GM19467 (cell line): ENCODE measurements at regions not wholly inside any gene's neighbourhood (a gene's known extent, or its start where the extent isn't known, plus 50 kb on each side); places are given as distances from the start of the nearest gene placed in this dataset.
"Not testable (repeated sequence)": the region's sequence is repeated elsewhere in the genome, so short reads cannot be mapped to it uniquely, and the experiment has no call there.

ENCODE experiments used
- ATAC-seq: cut with Tn5 transposase; IDR thresholded peaks from one replicate; pipeline ENCODE4 v1.9.1; 2021; ENCODE audit warnings: mild to moderate bottlenecking, moderate library complexity; ENCODE audit not compliant: unreplicated experiment

DNA sequence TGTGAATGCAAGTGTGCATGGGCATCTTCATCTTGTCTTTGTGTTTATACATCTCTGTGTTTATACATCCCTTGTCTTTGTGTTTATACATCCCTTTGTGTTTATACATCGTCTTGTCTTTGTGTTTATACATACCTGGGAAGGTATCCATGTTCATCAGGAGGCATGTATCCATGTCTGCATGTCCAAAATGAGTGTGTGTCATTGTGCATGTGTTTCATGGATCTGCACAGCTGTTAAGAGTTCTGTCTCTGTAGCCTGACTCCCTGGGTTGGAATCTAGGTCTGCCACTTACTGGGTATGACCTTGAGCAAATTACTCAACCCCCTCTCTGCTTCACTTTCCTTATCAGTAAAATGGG is 50.1 kb upstream of the SIRPA start:
- ATAC-seq, result no peak

DNA sequence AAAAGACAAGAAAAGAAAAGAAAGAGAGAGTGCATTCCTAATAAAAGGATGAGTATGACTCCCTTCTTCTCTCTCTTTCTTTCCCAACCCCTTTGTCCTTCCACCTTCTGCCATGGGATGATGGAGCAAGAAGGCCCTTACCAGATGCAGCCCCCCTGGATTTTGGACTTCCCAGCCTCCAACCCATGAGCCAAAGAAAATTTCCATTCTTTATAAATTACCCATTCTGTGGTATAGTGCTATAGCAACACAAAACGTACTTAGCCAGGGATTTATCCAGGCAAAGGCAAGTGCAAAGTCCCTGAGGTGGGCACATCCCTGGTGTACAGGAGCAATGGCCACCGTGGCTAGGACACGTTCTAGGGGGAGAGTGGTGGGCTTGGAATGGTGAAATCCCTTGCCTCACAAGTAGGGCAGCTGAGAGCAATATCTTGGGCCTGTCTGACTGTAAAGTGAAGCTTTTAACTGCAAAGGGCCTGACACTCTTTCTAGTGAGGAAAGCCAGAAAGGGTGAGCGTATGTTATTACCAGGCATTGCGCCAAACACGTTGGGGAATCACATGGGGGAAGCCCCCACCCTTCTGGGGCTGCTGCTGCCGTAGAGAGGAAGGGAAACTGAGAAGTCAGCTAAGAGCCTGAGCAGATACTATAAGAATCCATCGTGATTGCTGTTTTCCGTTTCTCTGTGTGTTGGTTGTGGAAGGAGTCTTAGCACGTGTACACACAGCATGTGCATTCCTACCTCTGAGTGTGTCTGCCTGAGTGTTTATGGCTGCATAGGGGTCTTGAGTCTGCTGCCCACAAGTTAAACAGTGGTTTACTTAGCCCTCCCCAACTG is 50.7 kb upstream of the SIRPA start:
- peak; percentile 81 for ATAC-seq

DNA sequence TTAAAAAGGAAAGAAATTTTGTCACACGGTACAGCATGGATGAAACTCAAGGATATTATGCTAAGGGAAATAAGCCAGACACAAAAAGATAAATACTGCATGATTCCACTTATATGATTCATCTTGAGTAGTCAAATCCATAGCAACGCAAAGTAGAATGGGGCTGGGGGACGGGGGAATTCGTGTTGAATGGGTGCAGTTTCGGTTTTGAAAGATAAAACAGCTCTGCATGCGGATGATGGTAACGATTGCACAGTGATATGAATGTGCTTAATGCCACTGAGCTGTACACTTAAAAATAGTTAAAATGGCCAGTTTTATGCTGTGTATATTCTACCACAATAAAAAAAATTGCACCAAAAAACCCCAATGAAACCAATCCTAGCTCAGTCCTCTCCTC is 52.9 kb upstream of the SIRPA start:
- ATAC-seq, result no peak

DNA sequence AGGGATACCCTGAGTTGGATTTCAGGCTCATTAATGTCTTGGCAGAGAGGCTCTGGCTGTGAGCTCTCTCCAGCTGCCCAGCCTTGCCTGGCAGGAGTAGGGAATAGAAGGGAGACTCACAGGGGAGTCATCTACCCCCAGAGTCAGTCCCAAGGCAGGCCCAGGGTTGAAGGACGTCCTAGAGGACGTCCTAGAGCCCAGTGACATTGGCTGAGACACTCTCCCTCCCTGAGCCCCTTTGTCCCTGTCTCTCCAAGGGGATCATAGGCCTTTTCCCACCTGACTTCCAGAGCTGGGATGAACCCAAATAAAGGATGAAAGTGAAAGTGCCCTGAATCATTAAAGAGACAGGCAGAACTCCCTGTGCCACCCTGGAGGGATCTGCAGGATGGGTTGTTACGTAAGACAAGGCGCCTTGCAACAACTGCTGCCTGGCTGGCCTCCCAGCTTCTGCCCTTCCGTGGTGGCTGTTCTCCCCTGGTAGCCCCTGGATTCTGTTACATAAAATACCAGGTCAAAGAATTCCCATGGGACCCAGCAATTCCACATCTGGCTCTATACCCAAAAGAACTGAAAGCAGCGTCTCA is 53.6 kb upstream of the SIRPA start:
- ATAC-seq, result no peak

DNA sequence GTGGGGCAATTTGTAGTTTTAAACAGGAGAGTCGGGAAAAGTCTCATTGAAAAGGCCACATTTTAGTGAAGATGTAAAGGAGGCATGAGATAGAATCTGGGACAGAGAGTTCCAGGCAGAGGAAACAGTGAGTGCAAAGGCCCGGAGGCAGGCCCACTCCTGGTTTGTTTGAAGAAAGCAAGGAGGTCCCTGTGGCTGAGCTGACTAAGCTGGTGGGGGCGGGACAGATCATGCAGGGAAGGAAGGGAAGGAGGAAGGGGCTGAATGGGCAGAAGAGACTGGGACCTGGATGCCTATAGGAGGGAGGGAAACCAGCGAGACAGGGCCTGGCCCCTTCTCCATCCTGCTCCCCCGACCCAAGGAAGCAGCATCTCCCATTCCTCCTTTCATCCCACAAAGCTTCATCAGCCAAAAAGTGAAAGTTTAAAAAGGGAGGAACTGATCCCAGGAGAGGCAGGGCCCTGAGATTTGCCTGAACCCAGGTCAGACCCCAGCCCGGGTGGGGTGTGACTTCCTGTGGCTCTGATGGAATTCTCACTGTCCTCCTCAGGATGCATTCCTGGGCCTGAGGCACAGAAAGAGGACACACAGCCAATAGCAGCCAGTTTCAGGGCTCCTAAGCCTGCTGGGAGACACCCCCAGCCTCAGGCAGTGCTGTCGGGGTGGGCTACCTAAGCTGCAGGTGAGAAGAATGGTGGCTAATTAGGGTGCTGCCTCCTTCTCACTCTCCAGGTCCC is 54.2 kb upstream of the SIRPA start:
- no peak for ATAC-seq

DNA sequence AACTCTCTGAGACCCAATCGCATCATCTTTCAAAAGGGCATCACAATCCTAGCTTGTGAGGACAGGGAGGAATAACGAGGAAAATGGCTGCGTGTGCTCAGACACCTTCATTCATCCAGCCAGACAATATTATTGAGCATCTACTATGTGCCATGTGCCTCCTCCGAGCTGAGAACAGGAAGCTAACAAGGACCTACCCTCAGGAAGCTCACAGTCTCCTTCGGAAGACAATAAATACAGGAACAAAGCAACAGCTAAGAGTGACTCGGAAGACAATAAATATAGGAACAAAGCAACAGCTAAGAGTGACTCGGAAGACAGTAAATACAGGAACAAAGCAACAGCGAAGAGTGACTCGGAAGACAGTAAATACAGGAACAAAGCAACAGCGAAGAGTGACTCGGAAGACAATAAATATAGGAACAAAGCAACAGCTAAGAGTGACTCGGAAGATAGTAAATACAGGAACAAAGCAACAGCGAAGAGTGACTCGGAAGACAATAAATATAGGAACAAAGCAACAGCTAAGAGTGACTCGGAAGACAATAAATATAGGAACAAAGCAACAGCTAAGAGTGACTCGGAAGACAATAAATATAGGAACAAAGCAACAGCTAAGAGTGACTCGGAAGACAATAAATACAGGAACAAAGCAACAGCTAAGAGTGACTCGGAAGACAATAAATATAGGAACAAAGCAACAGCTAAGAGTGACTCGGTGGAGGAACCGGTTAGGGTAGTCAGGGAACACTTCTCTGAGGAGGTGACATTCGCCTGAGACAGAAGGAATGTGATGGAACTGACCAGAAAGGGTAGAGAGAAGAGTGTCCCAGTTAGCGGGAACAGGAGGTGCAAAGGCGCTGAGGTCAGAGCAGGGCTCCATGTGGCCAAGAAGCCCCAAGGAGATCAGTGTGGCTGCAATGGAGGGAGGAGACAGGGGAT is 55.6 kb upstream of the SIRPA start:
- ATAC-seq, result not testable (repeated sequence)

DNA sequence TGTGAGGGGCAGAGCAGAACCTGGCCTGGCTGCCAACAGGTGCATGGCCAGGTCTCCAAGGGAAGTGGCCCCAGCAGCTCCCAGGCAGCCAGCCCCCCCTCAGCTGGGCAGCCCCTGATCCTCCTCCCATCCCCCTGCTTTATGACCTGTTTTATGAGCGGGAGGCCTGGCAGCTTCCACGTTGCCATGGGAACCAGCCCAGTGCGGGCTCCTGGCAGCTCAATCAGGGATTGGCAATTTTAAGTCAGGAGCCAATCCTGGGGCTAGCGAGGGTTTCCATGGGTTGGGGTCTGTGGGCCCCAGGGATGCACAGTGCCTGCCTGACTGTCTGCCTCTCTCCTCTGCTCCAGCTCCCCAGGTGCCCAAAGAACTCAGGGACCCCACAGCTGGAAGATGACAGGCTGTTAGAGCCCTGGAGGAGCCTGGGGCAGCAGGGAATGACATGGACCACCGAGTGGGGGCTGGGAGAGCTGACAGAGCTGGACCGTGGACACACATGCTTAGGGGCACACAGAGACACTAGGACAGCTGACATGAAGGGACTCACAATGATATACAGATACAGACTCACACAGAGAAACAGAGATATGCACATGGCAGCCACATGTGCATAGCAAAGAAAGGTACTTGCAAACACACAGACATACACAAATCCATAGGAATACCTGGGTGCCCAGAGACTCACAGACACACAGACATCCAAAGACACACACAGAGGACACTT is 56.5 kb upstream of the SIRPA start:
- ATAC-seq, result no peak

DNA sequence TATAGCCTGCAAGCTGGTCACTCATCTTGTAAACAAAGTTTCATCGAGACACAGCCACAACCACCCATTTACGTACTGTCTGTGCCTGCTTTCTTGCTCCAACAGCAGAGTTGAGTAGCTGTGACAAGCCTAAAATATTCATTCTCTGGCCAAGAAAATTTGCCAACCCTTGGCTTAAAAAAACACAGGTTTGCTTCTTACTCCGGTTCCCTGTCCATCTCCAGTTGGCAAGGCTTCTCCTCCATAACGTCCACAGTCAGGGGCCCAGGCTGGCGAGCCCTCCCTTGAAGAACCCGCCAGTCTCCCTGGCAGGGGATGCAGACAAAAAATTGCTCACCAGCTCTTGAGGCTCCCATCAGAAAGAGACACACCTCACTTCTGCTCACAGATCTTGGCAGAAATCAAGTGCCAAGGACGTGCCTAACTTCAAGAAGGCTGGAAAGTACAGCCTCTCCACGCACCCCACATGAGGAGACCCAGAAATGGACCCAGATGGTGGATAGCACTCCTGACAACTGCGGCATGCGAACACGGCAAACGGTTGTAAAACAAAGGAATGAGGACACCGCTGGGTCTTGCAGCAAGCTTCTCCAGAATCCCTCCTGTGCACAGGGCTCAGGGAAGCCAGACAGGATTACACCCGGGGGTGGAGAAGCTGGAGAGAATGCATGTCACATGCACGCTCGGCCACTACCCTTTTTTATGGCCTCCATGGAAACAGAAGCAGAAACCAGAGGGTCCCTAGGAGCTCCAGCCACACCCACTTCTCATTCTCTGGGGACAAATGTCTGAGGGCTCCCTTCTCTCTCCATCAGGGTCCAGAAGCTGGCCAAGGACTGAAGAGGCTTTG is 59.8 kb upstream of the SIRPA start:
- ATAC-seq, result no peak

DNA sequence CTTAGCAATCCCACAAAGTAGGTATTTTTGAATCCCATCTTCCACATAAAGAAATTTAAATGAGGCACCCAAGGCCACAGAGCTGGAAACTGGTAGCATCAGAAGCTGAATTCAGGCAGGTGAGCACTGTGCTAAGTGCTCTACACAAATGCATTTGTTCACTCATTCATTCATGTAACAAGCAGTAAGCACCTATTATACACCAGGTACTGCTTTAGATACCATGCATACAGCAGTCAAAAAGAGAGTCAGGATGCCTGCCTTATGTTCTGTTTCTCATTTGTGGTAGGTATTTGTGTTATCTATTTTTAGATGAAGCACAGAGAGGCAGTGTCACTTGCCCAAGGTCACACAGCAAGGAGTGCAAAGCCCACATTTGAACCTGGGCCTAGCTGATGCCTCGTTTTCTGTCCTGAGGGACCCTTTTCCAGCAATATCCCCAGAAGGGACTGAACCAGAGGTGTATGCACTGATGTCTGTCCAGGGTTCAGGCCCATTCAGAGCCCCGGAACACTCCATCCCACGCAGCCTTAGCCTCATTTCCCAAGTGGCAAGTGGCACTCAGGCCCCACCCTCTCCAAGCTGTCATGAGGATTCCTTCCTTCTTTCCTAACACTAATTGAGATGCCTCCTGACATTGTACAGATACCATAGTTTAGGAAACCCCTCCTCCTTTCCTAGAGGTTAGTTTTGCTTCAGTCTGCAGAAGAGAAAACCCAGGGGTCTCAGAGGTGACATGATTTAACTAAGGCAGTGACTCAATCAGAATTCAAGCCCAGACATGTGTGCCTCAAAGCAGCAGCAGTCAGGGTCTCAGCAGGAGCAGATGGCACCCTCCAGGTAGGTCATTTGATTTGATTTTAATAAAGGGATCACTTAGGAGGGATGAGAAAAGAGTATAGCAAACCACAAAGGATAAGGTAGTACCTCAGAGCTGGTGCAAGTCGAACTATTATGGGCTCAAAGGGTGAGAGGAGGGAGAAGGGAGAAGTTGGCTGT is 61.2 kb upstream of the SIRPA start:
- no peak for ATAC-seq

DNA sequence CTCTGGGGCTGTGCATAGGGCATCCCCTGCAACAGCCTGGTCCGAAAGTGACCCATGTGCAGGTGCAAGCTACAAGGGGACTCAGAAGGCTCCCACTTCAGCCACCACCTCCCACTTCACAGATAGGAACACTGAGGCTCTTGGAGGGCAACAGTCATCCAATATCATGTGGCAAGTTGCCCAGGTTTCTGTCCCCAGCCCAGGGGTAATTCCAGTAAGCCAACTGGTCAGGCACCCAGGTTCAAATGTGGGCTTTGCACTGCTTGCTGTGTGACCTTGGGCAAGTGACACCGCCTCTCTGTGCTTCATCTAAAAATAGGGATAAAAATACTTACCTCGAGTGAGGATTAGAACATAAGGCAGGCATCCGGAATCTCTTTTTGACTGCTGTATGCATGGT is 62.0 kb upstream of the SIRPA start:
- ATAC-seq, result no peak

DNA sequence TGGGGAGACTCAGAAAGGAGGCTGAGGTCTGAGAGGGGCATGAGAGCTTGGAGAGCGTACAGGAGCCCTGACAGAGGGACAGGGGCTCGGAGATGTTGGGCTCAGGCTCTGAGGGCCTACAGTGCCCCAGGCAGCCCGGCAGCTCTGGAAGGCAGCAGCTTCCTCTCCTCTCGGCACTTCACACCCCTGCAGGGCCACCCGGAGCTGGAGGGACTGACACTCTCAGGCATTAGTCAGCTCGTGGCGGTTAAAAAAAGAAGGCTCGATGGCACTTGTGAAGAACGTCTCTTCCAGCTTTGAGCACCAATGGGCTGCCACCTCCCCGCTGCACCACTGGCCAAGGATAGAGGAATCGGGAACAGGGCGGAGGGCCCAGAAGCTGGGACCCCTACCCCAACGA is 62.6 kb upstream of the SIRPA start:
- no peak for ATAC-seq

DNA sequence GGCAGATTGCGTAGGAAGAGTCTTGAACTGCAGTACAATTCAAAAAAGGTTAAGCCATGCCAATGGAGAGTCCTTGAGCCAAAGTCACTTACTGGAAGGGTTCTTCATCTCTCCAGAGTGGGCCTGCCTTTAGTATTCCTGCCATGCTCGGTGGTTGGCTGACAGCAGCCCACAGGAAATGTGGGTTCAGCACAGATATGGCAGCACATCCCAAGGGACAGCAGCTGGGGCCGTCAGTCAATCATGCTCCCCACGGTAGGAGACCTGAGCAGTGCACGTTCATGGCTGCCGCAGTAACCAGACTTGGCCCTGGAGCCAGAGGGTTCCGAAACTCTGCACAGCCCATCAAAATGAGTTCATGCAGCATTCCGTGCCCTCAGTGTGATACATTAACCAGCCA is 63.6 kb upstream of the SIRPA start:
- ATAC-seq, result no peak

DNA sequence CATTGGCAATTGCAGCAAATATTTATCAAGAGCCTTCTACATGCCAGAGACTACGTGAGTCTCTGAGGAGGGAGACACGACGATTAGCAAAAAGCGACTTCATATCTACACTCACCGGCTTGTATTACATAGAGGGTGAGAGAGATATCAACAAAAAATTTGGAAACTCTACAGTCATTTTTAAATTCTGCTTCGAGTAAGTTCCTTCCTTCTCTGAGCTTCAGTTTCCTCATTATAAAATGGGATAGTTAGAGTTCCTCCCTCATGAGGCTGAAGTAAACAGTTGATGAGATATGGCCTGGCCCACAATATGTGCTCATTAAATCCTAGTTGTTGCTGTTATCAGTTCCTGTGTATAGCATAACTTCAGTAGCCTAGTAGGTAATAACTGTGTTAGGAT is 64.1 kb upstream of the SIRPA start:
- ATAC-seq, result no peak

DNA sequence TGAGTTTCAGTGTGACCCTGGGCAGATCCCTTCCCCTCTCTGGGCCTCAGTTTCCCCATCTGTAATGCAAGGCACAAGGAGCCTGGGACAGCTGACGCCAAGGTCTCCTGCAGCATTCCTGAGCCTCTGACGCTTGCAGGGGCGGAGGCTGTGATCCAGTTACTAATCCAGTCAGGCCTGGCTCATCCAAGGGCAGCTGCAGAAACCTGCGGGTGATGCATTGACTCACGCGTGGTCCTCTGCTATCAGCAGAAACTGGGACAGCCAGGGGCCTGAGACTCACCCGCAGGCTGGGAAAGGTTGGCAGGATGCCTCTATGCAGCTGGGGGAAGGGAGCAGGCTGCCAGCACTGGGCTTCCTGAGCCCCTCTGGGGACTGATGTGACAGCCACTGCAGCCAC is 65.0 kb upstream of the SIRPA start:
- no peak for ATAC-seq

DNA sequence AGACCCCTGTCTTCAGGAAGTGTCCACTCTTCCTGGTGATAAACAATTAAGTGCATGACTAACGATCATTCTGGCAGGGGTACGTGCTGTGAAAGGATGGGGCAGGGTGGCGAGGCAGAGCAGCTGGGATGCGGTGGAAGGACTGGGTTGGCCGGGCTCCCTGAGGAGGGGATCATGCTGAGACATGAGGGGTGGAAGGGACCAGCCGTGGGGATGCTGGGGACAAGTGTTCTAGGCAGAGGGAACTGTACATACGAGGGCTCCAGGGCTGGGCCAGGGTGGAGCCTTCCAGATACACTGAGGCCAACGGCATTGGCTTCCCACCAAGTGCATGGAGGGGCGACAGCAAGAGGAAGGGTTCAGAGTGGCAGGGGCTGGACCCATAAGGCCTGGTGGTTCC is 65.7 kb upstream of the SIRPA start:
- no peak for ATAC-seq

DNA sequence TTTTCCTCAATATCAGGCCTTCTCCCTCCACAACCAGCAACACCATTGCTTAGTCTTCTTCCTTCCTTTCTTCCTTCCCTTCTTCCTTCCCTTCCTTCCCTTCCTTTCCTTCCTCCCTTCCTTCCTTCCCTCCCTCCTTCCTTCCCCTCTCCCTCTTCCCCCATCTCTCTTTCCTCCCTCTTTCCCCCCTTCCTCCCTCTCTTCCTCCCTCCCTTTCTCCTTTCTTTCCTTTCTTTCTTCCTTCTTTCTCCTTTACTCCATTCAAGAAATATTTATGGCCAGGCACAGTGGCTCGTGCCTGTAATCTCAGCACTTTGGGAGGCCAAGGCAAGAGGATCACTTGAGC is 66.4 kb upstream of the SIRPA start:
- ATAC-seq, result no peak

DNA sequence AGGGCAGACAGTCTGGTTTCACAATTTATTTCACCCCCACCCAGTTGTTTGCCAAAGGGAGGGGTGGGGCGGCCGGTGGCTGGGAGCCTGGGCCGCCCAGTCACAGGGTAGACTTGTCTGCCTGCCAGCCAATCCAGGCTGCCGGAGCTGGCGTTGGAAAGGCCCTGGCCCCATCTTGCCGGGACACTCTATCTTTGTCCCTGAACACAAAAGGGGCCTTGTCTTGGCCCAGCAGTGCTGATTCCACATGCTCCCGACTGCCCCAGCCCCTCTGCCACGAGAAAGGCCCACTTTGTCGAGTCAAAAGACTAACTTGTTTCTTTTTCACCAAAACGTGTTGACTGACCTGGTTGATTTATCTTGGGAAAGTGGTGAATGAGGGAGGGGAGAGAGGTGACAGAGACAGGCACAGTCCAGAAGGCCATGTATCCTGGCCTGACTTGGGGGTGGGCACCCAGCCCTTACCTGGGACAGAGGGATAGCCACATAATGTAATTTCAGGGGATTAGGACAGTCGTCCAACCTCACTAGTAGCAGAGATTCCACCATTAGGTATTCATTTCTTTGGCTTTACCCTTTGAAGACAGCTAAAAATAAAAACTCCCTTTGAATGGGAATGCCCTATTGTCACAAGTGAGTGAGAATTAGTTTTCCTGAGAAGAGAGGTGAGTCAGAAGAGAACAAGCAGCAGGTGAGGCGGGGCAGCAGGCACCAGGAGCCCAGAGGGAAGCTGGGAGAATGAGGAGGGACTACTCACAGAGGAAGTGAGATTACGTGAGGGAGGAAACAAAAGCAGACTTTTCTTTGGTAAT is 67.0 kb upstream of the SIRPA start:
- no peak for ATAC-seq
